ENCODE measurements at regions not wholly inside any gene's neighbourhood (a gene's known extent, or its start where the extent isn't known, plus 50 kb on each side); places are given as distances from the start of the nearest gene placed in this dataset.

- H3K36me3 ChIP-seq (ENCODE audit: insufficient read depth, low read length): no peaks in the 10 kb centered on the region
- peaks cover 10% of the 10 kb centered on the region for H3K4me1 ChIP-seq (ENCODE audit: insufficient read depth, low read length)
- no peaks in the 10 kb centered on the region for H3K27me3 ChIP-seq (ENCODE audit: insufficient read depth, low read length)
- H3K9me3 ChIP-seq (ENCODE audit: low read length): no peaks in the 10 kb centered on the region
- no peak overlapping the region for H2AFZ ChIP-seq (ENCODE audit: low read depth, low read length)
- H3K4me3 ChIP-seq (ENCODE audit: low read length): no peak overlapping the region
Measured at GRCh38 chr4:137648531-137648930, 116.2 kb upstream of the PCDH18 start.

- H3K9me3 ChIP-seq (ENCODE audit: low read length): no peaks in the 10 kb centered on the region
- H3K4me1 ChIP-seq (ENCODE audit: insufficient read depth, low read length): peaks cover 10% of the 10 kb centered on the region
- no peak overlapping the region for H2AFZ ChIP-seq (ENCODE audit: low read depth, low read length)
Measured at GRCh38 chr4:137647375-137647774, 115.1 kb upstream of the PCDH18 start.

GRCh38 chr4:137644201-137644600 lies 111.9 kb upstream of the PCDH18 start:
- Histone ChIP-seq H3K36me3 (ENCODE audit: insufficient read depth, low read length) (no peaks in the 10 kb centered on the region), H3K9me3 (ENCODE audit: low read length) (no peaks in the 10 kb centered on the region), H3K4me1 (ENCODE audit: insufficient read depth, low read length) (peaks cover 14% of the 10 kb centered on the region), H3K27me3 (ENCODE audit: insufficient read depth, low read length) (no peaks in the 10 kb centered on the region), H3K4me3 (ENCODE audit: low read length) (no peak overlapping the region), H2AFZ (ENCODE audit: low read depth, low read length) (no peak overlapping the region)

More at GRCh38 chr4:137647375-137647774, 115.1 kb upstream of the PCDH18 start:
- H3K4me3 ChIP-seq (ENCODE audit: low read length): no peak overlapping the region
- H3K27me3 ChIP-seq (ENCODE audit: insufficient read depth, low read length): no peaks in the 10 kb centered on the region
- no peaks in the 10 kb centered on the region for H3K36me3 ChIP-seq (ENCODE audit: insufficient read depth, low read length)

- no peak overlapping the region for H2AFZ ChIP-seq (ENCODE audit: low read depth, low read length)
- no peaks in the 10 kb centered on the region for H3K27me3 ChIP-seq (ENCODE audit: insufficient read depth, low read length)
Measured at GRCh38 chr4:137641544-137641943, 109.2 kb upstream of the PCDH18 start.

GRCh38 chr4:137640838-137641158 lies 108.5 kb upstream of the PCDH18 start:
- Histone ChIP-seq H2AFZ (ENCODE audit: low read depth, low read length) (no peak overlapping the region), H3K9me3 (ENCODE audit: low read length) (no peaks in the 10 kb centered on the region), H3K36me3 (ENCODE audit: insufficient read depth, low read length) (no peaks in the 10 kb centered on the region), H3K27me3 (ENCODE audit: insufficient read depth, low read length) (no peaks in the 10 kb centered on the region), H3K4me1 (ENCODE audit: insufficient read depth, low read length) (peaks cover 4% of the 10 kb centered on the region), H3K4me3 (ENCODE audit: low read length) (no peak overlapping the region)

More at GRCh38 chr4:137641544-137641943, 109.2 kb upstream of the PCDH18 start:
- Histone ChIP-seq H3K9me3 (ENCODE audit: low read length) (no peaks in the 10 kb centered on the region), H3K4me3 (ENCODE audit: low read length) (no peak overlapping the region), H3K4me1 (ENCODE audit: insufficient read depth, low read length) (peaks cover 4% of the 10 kb centered on the region), H3K36me3 (ENCODE audit: insufficient read depth, low read length) (no peaks in the 10 kb centered on the region)

- Histone ChIP-seq H3K27me3 (ENCODE audit: insufficient read depth, low read length) (no peaks in the 10 kb centered on the region), H3K4me1 (ENCODE audit: insufficient read depth, low read length) (peaks cover 4% of the 10 kb centered on the region), H2AFZ (ENCODE audit: low read depth, low read length) (no peak overlapping the region), H3K9me3 (ENCODE audit: low read length) (no peaks in the 10 kb centered on the region), H3K36me3 (ENCODE audit: insufficient read depth, low read length) (no peaks in the 10 kb centered on the region), H3K4me3 (ENCODE audit: low read length) (no peak overlapping the region)
Measured at GRCh38 chr4:137640156-137640837, 108.0 kb upstream of the PCDH18 start.

- Histone ChIP-seq H3K4me1 (ENCODE audit: insufficient read depth, low read length) (peaks cover 4% of the 10 kb centered on the region), H3K9me3 (ENCODE audit: low read length) (no peaks in the 10 kb centered on the region), H3K4me3 (ENCODE audit: low read length) (no peak overlapping the region), H2AFZ (ENCODE audit: low read depth, low read length) (no peak overlapping the region), H3K27me3 (ENCODE audit: insufficient read depth, low read length) (no peaks in the 10 kb centered on the region), H3K36me3 (ENCODE audit: insufficient read depth, low read length) (no peaks in the 10 kb centered on the region)
Measured at GRCh38 chr4:137638934-137639333, 106.6 kb upstream of the PCDH18 start.

GRCh38 chr4:137635601-137636000 lies 103.3 kb upstream of the PCDH18 start:
- Histone ChIP-seq H3K4me3 (ENCODE audit: low read length) (no peak overlapping the region), H3K9me3 (ENCODE audit: low read length) (peaks cover 7% of the 10 kb centered on the region), H3K27me3 (ENCODE audit: insufficient read depth, low read length) (no peaks in the 10 kb centered on the region), H3K4me1 (ENCODE audit: insufficient read depth, low read length) (peaks cover 3% of the 10 kb centered on the region), H3K36me3 (ENCODE audit: insufficient read depth, low read length) (no peaks in the 10 kb centered on the region), H2AFZ (ENCODE audit: low read depth, low read length) (no peak overlapping the region)

- no peaks in the 10 kb centered on the region for H3K27me3 ChIP-seq (ENCODE audit: insufficient read depth, low read length)
- H3K9me3 ChIP-seq (ENCODE audit: low read length): peaks cover 7% of the 10 kb centered on the region
- no peak overlapping the region for H2AFZ ChIP-seq (ENCODE audit: low read depth, low read length)
- H3K4me3 ChIP-seq (ENCODE audit: low read length): no peak overlapping the region
- H3K4me1 ChIP-seq (ENCODE audit: insufficient read depth, low read length): no peaks in the 10 kb centered on the region
- no peaks in the 10 kb centered on the region for H3K36me3 ChIP-seq (ENCODE audit: insufficient read depth, low read length)
Measured at GRCh38 chr4:137635108-137635507, 102.8 kb upstream of the PCDH18 start.

GRCh38 chr4:137632842-137633241 lies 100.5 kb upstream of the PCDH18 start:
- Histone ChIP-seq H3K4me1 (ENCODE audit: insufficient read depth, low read length) (no peaks in the 10 kb centered on the region), H3K27me3 (ENCODE audit: insufficient read depth, low read length) (no peaks in the 10 kb centered on the region), H3K36me3 (ENCODE audit: insufficient read depth, low read length) (no peaks in the 10 kb centered on the region), H2AFZ (ENCODE audit: low read depth, low read length) (no peak overlapping the region), H3K4me3 (ENCODE audit: low read length) (no peak overlapping the region), H3K9me3 (ENCODE audit: low read length) (peaks cover 7% of the 10 kb centered on the region)

- no peak overlapping the region for H3K4me3 ChIP-seq (ENCODE audit: low read length)
- H3K9me3 ChIP-seq (ENCODE audit: low read length): peaks cover 7% of the 10 kb centered on the region
- no peaks in the 10 kb centered on the region for H3K27me3 ChIP-seq (ENCODE audit: insufficient read depth, low read length)
- H3K4me1 ChIP-seq (ENCODE audit: insufficient read depth, low read length): peaks cover 6% of the 10 kb centered on the region
- no peak overlapping the region for H2AFZ ChIP-seq (ENCODE audit: low read depth, low read length)
- no peaks in the 10 kb centered on the region for H3K36me3 ChIP-seq (ENCODE audit: insufficient read depth, low read length)
Measured at GRCh38 chr4:137631605-137632004, 99.3 kb upstream of the PCDH18 start.

GRCh38 chr4:137630252-137630651 lies 98.0 kb upstream of the PCDH18 start:
- Histone ChIP-seq H3K27me3 (ENCODE audit: insufficient read depth, low read length) (no peaks in the 10 kb centered on the region), H3K4me3 (ENCODE audit: low read length) (no peak overlapping the region), H3K9me3 (ENCODE audit: low read length) (peaks cover 7% of the 10 kb centered on the region), H3K36me3 (ENCODE audit: insufficient read depth, low read length) (no peaks in the 10 kb centered on the region), H3K4me1 (ENCODE audit: insufficient read depth, low read length) (peaks cover 8% of the 10 kb centered on the region), H2AFZ (ENCODE audit: low read depth, low read length) (no peak overlapping the region)

GRCh38 chr4:137627739-137628460 lies 95.6 kb upstream of the PCDH18 start:
- H2AFZ ChIP-seq (ENCODE audit: low read depth, low read length): no peak overlapping the region
- H3K4me3 ChIP-seq (ENCODE audit: low read length): no peak overlapping the region
- no peaks in the 10 kb centered on the region for H3K27me3 ChIP-seq (ENCODE audit: insufficient read depth, low read length)
- no peaks in the 10 kb centered on the region for H3K36me3 ChIP-seq (ENCODE audit: insufficient read depth, low read length)
- H3K4me1 ChIP-seq (ENCODE audit: insufficient read depth, low read length): peaks cover 18% of the 10 kb centered on the region
- peaks cover 7% of the 10 kb centered on the region for H3K9me3 ChIP-seq (ENCODE audit: low read length)

All from neuron (in vitro differentiated cells).